ENCODE measurements at regions not wholly inside any gene's neighbourhood (a gene's known extent, or its start where the extent isn't known, plus 50 kb on each side); places are given as distances from the start of the nearest gene placed in this dataset.

DNA sequence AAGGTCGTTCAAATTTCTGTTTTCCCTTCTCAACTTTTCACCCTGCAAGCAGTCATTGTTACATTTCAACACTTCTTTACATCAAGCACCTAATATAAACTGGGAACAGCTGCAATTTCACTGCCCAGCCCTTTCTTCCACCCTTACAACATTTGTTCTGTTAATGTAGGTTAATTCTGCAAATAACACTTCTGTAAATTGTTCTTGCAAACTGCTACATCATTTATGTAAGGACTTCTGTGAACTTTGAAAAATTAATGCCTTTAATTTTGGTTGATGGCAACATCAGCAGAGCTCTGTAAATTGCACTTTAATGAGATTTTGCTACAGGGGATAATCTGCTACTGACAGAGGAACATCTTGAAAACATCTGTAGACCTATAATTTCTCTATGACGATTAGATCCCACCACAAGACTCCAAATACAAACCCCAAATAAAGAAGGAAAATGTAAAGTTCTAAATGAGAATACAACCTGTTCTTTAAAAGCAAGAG, 93.5 kb downstream of the ZIC4 start:
- TF ChIP-seq, protein P1, sequence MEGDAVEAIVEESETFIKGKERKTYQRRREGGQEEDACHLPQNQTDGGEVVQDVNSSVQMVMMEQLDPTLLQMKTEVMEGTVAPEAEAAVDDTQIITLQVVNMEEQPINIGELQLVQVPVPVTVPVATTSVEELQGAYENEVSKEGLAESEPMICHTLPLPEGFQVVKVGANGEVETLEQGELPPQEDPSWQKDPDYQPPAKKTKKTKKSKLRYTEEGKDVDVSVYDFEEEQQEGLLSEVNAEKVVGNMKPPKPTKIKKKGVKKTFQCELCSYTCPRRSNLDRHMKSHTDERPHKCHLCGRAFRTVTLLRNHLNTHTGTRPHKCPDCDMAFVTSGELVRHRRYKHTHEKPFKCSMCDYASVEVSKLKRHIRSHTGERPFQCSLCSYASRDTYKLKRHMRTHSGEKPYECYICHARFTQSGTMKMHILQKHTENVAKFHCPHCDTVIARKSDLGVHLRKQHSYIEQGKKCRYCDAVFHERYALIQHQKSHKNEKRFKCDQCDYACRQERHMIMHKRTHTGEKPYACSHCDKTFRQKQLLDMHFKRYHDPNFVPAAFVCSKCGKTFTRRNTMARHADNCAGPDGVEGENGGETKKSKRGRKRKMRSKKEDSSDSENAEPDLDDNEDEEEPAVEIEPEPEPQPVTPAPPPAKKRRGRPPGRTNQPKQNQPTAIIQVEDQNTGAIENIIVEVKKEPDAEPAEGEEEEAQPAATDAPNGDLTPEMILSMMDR (IDR thresholded peaks at IDR 0.05; ENCODE audit: low read depth, low read length), result no peak
- TF ChIP-seq POLR2A (IDR thresholded peaks at IDR 0.05; ENCODE audit: extremely low read depth, insufficient read length) (no peak), MYC (IDR thresholded peaks at IDR 0.05; ENCODE audit: low read depth, low read length) (no peak)
- TF ChIP-seq, protein P2, sequence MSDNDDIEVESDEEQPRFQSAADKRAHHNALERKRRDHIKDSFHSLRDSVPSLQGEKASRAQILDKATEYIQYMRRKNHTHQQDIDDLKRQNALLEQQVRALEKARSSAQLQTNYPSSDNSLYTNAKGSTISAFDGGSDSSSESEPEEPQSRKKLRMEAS (IDR thresholded peaks at IDR 0.05; ENCODE audit: low read depth, low read length), result no peak
